ENCODE measurements at regions not wholly inside any gene's neighbourhood (a gene's known extent, or its start where the extent isn't known, plus 50 kb on each side); places are given as distances from the start of the nearest gene placed in this dataset.

- DNase-seq (ENCODE audit: low read depth), result peak; percentile 69
- TF ChIP-seq CTCF (IDR thresholded peaks at IDR 0.05; ENCODE audit: insufficient read depth, low read depth, low read length, missing control alignments), result peak; percentile 97
- no peak overlapping the region for H3K4me3 ChIP-seq (ENCODE audit: low read length)
These were observed 411.9 kb downstream of the FUT8 start for GRCh38 chr14:65824285-65824977.

DNA sequence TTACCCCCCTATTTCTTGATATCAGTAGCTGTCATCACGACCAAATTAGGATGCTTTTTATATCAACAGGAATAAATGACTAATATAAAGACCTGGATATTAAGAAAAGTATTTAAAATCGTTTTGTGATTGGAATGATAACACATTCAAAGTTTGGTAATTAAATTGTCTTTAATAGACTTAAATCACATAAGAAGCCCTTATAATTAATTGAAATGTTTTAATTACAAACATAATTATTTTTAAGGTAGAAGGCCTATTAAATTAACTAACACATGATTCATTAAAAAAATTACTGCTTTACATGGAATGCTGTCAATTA, 412.4 kb downstream of the FUT8 start:
- TF ChIP-seq CTCF (IDR thresholded peaks at IDR 0.05; ENCODE audit: insufficient read depth, low read depth, low read length, missing control alignments), result no peak
- no peak for DNase-seq (ENCODE audit: low read depth)
- H3K4me3 ChIP-seq (ENCODE audit: low read length), result no peak overlapping the region

- no peak overlapping the region for H3K4me3 ChIP-seq (ENCODE audit: low read length)
- TF ChIP-seq CTCF (IDR thresholded peaks at IDR 0.05; ENCODE audit: insufficient read depth, low read depth, low read length, missing control alignments), result no peak
- no peak for DNase-seq (ENCODE audit: low read depth)
These were observed 414.4 kb downstream of the FUT8 start for GRCh38 chr14:65826946-65827345.

GRCh38 chr14:65827520-65827919, 415.0 kb downstream of the FUT8 start:
- no peak for TF ChIP-seq CTCF (IDR thresholded peaks at IDR 0.05; ENCODE audit: insufficient read depth, low read depth, low read length, missing control alignments)
- no peak for DNase-seq (ENCODE audit: low read depth)
- no peak overlapping the region for H3K4me3 ChIP-seq (ENCODE audit: low read length)

DNA sequence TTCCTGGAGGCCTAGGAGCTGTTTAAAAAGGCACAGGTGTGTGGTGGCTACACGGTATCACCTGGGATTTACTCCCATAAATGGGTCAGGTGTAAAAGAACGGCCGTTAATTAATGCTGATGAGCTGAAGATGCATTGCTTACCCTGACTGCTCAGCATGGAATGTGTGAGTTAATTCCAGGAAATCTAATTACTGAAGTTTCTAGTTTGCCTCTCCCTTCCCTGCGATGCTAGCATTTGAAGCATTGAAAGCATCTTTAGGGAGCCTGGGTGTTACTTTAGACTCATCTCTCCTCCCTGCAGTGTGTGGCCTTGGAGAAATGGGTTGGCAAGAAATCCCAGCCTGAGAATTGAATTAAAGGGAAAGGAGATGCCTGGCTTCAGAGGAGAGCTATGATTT, 415.9 kb downstream of the FUT8 start:
- no peak for TF ChIP-seq CTCF (IDR thresholded peaks at IDR 0.05; ENCODE audit: insufficient read depth, low read depth, low read length, missing control alignments)
- DNase-seq (ENCODE audit: low read depth), result no peak
- H3K4me3 ChIP-seq (ENCODE audit: low read length), result no peak overlapping the region

- no peak for TF ChIP-seq CTCF (IDR thresholded peaks at IDR 0.05; ENCODE audit: insufficient read depth, low read depth, low read length, missing control alignments)
- H3K4me3 ChIP-seq (ENCODE audit: low read length), result no peak overlapping the region
These were observed 420.1 kb downstream of the FUT8 start for GRCh38 chr14:65832431-65833266.

More at GRCh38 chr14:65832431-65833266, 420.1 kb downstream of the FUT8 start:
- no peak for DNase-seq (ENCODE audit: low read depth)

Measured in epithelial cell of esophagus (primary cell).